ENCODE measurements at regions not wholly inside any gene's neighbourhood (a gene's known extent, or its start where the extent isn't known, plus 50 kb on each side); places are given as distances from the start of the nearest gene placed in this dataset.

- no peak for TF ChIP-seq SIN3A (IDR thresholded peaks at IDR 0.05; ENCODE audit: borderline replicate concordance, low read depth, low read length)
- no peak for TF ChIP-seq RXRA (IDR thresholded peaks at IDR 0.05; ENCODE audit: borderline replicate concordance, low read depth)
- TF ChIP-seq TAF1 (IDR thresholded peaks at IDR 0.05; ENCODE audit: borderline replicate concordance, low read depth, low read length), result no peak
- TF ChIP-seq EZH2phosphoT487 (IDR thresholded peaks at IDR 0.05; ENCODE audit: borderline replicate concordance, low read depth), result no peak
- no peak for TF ChIP-seq CHD2 (IDR thresholded peaks at IDR 0.05; ENCODE audit: low read length, partially characterized antibody)
- no peak for TF ChIP-seq JUND (IDR thresholded peaks at IDR 0.05)
- TF ChIP-seq TEAD4 (IDR thresholded peaks at IDR 0.05; ENCODE audit: borderline replicate concordance, insufficient read depth), result no peak
- TF ChIP-seq ELF1 (IDR thresholded peaks at IDR 0.05), result no peak
- TF ChIP-seq CTCF (IDR thresholded peaks at IDR 0.05), result no peak
- no peak for TF ChIP-seq MAX (IDR thresholded peaks at IDR 0.05; ENCODE audit: low read depth)
- TF ChIP-seq FOXM1 (IDR thresholded peaks at IDR 0.05; ENCODE audit: low read depth), result no peak
- Histone ChIP-seq H3K4me1 (ENCODE audit: control insufficient read depth in 1 of 2, insufficient read depth in 2 of 2, low read depth in 1 of 2, low read length in 1 of 2) (no peaks in the 10 kb centered on the region), H3K27ac (ENCODE audit: low read depth in 2 of 2, low read length in 1 of 2) (no peak overlapping the region), H3F3A (replicated peaks; ENCODE audit: insufficient read depth) (no peaks in the 10 kb centered on the region), H3K4me3 (ENCODE audit: low read depth in 2 of 2, low read length in 1 of 2) (no peak overlapping the region), H2AFZ (ENCODE audit: low read depth) (no peak overlapping the region), H3K9me2 (peaks cover 3% of the 10 kb centered on the region; the same call in 1 of the 2 replicates), H3K27me3 (ENCODE audit: insufficient read depth) (no peaks in the 10 kb centered on the region), H3K9ac (no peak overlapping the region), H3K79me2 (ENCODE audit: insufficient read depth) (no peaks in the 10 kb centered on the region), H3K36me3 (replicated peaks in 1 of 2; ENCODE audit: control insufficient read depth in 1 of 2, insufficient read depth in 2 of 2, low read length in 1 of 2) (no peaks in the 10 kb centered on the region), H4K20me1 (ENCODE audit: insufficient read depth) (no peaks in the 10 kb centered on the region), H3K4me2 (no peak overlapping the region), H3K9me3 (no peaks in the 10 kb centered on the region)
- CTCF ChIA-PET, result no interaction called here
- no peak for DNase-seq
- POLR2A ChIA-PET, result no interaction called here
Measured at GRCh38 chrX:34343001-34343400, 210.9 kb upstream of the FAM47A start.

GRCh38 chrX:34341814-34342213 lies 209.7 kb upstream of the FAM47A start:
- H3K4me2 ChIP-seq, result no peak overlapping the region
- H3K9me3 ChIP-seq, result no peaks in the 10 kb centered on the region
- peaks cover 3% of the 10 kb centered on the region; the same call in 1 of the 2 replicates for H3K9me2 ChIP-seq
- H3K9ac ChIP-seq, result no peak overlapping the region
- no peaks in the 10 kb centered on the region for H3F3A ChIP-seq (replicated peaks; ENCODE audit: insufficient read depth)
- POLR2A ChIA-PET, result no interaction called here
- CTCF ChIA-PET, result interaction anchor here (1.3 kb wide), 1 partner anchor 908 kb away, joined by 4 read pairs; no protein-coding TSS in a partner anchor
- WGBS (ENCODE audit: low lambda C conversion rate), result 18% methylated on average over 4 of the region's 4 CpGs
- DNase-seq, result no peak
- H3K79me2 ChIP-seq (ENCODE audit: insufficient read depth), result no peaks in the 10 kb centered on the region
- no peak for TF ChIP-seq IRF3 (IDR thresholded peaks at IDR 0.05; ENCODE audit: low read depth, low read length)
- H4K20me1 ChIP-seq (ENCODE audit: insufficient read depth), result no peaks in the 10 kb centered on the region
- H2AFZ ChIP-seq (ENCODE audit: low read depth), result no peak overlapping the region
- H3K27ac ChIP-seq (ENCODE audit: low read depth in 2 of 2, low read length in 1 of 2), result no peak overlapping the region
- H3K36me3 ChIP-seq (replicated peaks in 1 of 2; ENCODE audit: control insufficient read depth in 1 of 2, insufficient read depth in 2 of 2, low read length in 1 of 2), result no peaks in the 10 kb centered on the region
- H3K4me1 ChIP-seq (ENCODE audit: control insufficient read depth in 1 of 2, insufficient read depth in 2 of 2, low read depth in 1 of 2, low read length in 1 of 2), result no peaks in the 10 kb centered on the region
- no peak overlapping the region for H3K4me3 ChIP-seq (ENCODE audit: low read depth in 2 of 2, low read length in 1 of 2)
- H3K27me3 ChIP-seq (ENCODE audit: insufficient read depth), result no peaks in the 10 kb centered on the region

Data from SK-N-SH (cell line).